Keratinocyte (primary cell): ENCODE measurements at regions not wholly inside any gene's neighbourhood (a gene's known extent, or its start where the extent isn't known, plus 50 kb on each side); places are given as distances from the start of the nearest gene placed in this dataset.

Experiments
- DNase-seq: peaks from one replicate; pipeline ENCODE4 v3.0.0-alpha.2; 2011; ENCODE audit warnings: low read depth, missing footprints, low spot score
- FAIRE-seq: peaks from 2 replicates; lab custom pipeline; 2011; peaks lifted over from hg19 to GRCh38; lab: Jason Lieb, UNC
- H2AFZ ChIP-seq: 2 replicates; pipeline ENCODE4 v1.6.0; 2012; ENCODE audit warnings: low read length, control low read depth, inconsistent platforms; ENCODE audit not compliant: control insufficient read depth
- H3K27ac ChIP-seq: 2 replicates; pipeline ENCODE4 v1.5.1; 2011; ENCODE audit warnings: low read length; ENCODE audit not compliant: control insufficient read depth, insufficient read depth
- H3K27me3 ChIP-seq: 3 replicates; pipeline ENCODE4 v1.6.0; 2011; ENCODE audit warnings: low read length; ENCODE audit not compliant: control insufficient read depth, insufficient read depth; ENCODE audit errors: extremely low read depth
- H3K36me3 ChIP-seq, 2 experiments: 2 replicates in 1 of 2; 3 replicates in 1 of 2; pipeline ENCODE4 v1.5.1; 2011; ENCODE audit warnings: low read length in 2 of 2, mild to moderate bottlenecking in 1 of 2; ENCODE audit not compliant: control insufficient read depth in 2 of 2, insufficient read depth in 2 of 2; ENCODE audit errors: extremely low read depth in 1 of 2
- H3K4me1 ChIP-seq: 3 replicates; pipeline ENCODE4 v1.5.1; 2011; ENCODE audit warnings: low read length; ENCODE audit not compliant: control insufficient read depth, insufficient read depth; ENCODE audit errors: extremely low read depth
- H3K4me2 ChIP-seq: 3 replicates; pipeline ENCODE4 v1.6.0; 2011; ENCODE audit warnings: low read depth, low read length; ENCODE audit not compliant: control insufficient read depth, insufficient read depth; ENCODE audit errors: extremely low read depth
- H3K4me3 ChIP-seq, 3 experiments: fragments of 200-600 bp in 1 of 3; sonication (generic) in 1 of 3; 2 replicates in 2 of 3; 3 replicates in 1 of 3; pipeline ENCODE4 v1.5.1; 2011 to 2016; ENCODE audit warnings: low read length in 3 of 3, mild to moderate bottlenecking in 3 of 3, control low read depth in 2 of 3, inconsistent platforms in 1 of 3, low read depth in 1 of 3, mixed read lengths in 1 of 3, mixed run types in 1 of 3, moderate library complexity in 1 of 3; ENCODE audit not compliant: control insufficient read depth in 2 of 3, insufficient read depth in 2 of 3; ENCODE audit errors: extremely low read depth in 1 of 3
- H3K79me2 ChIP-seq: 2 replicates; pipeline ENCODE4 v1.6.0; 2012; ENCODE audit warnings: low read length; ENCODE audit not compliant: control insufficient read depth, insufficient read depth
- H3K9ac ChIP-seq: 3 replicates; pipeline ENCODE4 v1.6.0; 2011; ENCODE audit warnings: low read length; ENCODE audit not compliant: control insufficient read depth, insufficient read depth; ENCODE audit errors: extremely low read depth
- H3K9me1 ChIP-seq: 3 replicates; pipeline ENCODE4 v1.6.0; 2011; ENCODE audit warnings: low read length; ENCODE audit not compliant: control insufficient read depth, insufficient read depth; ENCODE audit errors: extremely low read depth
- H3K9me3 ChIP-seq: 2 replicates; pipeline ENCODE4 v1.5.1; 2012; ENCODE audit warnings: low read depth, low read length; ENCODE audit not compliant: control insufficient read depth
- H4K20me1 ChIP-seq: 3 replicates; pipeline ENCODE4 v1.6.0; 2011; ENCODE audit warnings: low read length; ENCODE audit not compliant: control insufficient read depth, insufficient read depth; ENCODE audit errors: extremely low read depth
- EZH2 ChIP-seq: IDR thresholded peaks from one replicate; pipeline ENCODE4 v1.6.1; 2012; ENCODE audit warnings: inconsistent platforms, mild to moderate bottlenecking, low read length, moderate library complexity
- dilution Hi-C: fragments of 300-500 bp; cut with MboI; formaldehyde crosslinking; loops from one replicate; pipeline ENCODE4 v1.7.0; 2020; ENCODE audit warnings: low sequenced_read_pairs; ENCODE audit not compliant: extremely low pct_ligation_motif_present
- TF ChIP-seq, protein P1 (sequence below), 3 experiments: IDR thresholded peaks in 1 of 3; conservative IDR thresholded peaks in 1 of 3; optimal IDR thresholded peaks in 1 of 3; 2 replicates in 2 of 3; 3 replicates in 1 of 3; pipeline versions ENCODE3 to v1.5.1; 2011; ENCODE audit warnings: low read length in 3 of 3, mild to moderate bottlenecking in 3 of 3, moderate library complexity in 2 of 3, control low read depth in 1 of 3, inconsistent platforms in 1 of 3; ENCODE audit not compliant: insufficient read depth in 2 of 3; ENCODE audit errors: extremely low read depth in 1 of 3

DNA sequence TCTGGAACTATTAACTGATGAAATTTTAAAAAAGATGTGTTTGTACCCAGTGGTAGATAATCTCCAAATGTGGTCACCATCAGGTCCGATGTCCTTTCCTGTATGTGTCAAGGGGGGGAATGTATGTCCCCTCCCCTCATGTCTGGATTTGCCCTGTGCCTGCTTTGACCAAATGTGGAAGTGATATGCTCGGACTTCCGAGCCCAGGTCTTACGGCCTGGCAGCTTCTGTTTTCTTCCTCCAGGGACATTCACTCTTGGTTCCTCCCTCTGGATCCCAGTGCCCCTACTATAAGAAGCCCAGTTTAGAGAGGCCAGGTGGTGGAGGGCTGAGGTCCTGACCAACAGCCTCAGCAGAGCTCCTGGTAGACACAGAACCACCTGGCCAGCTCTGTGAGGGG, 75.5 kb downstream of the CCR1 start:
- Histone ChIP-seq H3K9ac (no peak overlapping the region), H3K27me3 (no peaks in the 10 kb centered on the region), H3K9me3 (no peaks in the 10 kb centered on the region), H3K4me2 (no peak overlapping the region), H3K9me1 (no peaks in the 10 kb centered on the region), H3K79me2 (no peaks in the 10 kb centered on the region), H3K4me1 (peaks cover 8% of the 10 kb centered on the region), H3K27ac (no peak overlapping the region), H3K36me3 (no peaks in the 10 kb centered on the region), H3K4me3 (no peak overlapping the region), H4K20me1 (no peaks in the 10 kb centered on the region), H2AFZ (no peak overlapping the region)
- no peak for DNase-seq
- dilution Hi-C loops: no loop called here
- TF ChIP-seq, protein P1, sequence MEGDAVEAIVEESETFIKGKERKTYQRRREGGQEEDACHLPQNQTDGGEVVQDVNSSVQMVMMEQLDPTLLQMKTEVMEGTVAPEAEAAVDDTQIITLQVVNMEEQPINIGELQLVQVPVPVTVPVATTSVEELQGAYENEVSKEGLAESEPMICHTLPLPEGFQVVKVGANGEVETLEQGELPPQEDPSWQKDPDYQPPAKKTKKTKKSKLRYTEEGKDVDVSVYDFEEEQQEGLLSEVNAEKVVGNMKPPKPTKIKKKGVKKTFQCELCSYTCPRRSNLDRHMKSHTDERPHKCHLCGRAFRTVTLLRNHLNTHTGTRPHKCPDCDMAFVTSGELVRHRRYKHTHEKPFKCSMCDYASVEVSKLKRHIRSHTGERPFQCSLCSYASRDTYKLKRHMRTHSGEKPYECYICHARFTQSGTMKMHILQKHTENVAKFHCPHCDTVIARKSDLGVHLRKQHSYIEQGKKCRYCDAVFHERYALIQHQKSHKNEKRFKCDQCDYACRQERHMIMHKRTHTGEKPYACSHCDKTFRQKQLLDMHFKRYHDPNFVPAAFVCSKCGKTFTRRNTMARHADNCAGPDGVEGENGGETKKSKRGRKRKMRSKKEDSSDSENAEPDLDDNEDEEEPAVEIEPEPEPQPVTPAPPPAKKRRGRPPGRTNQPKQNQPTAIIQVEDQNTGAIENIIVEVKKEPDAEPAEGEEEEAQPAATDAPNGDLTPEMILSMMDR (optimal IDR thresholded peaks at IDR 0.05 in 1 of 3, IDR thresholded peaks at IDR 0.05 in 1 of 3, conservative IDR thresholded peaks at IDR 0.05 in 1 of 3; ENCODE audit: extremely low read depth in 1 of 3, insufficient read depth in 2 of 3, low read length in 3 of 3): no peak
- TF ChIP-seq EZH2: no peak
- FAIRE-seq: no peak

DNA sequence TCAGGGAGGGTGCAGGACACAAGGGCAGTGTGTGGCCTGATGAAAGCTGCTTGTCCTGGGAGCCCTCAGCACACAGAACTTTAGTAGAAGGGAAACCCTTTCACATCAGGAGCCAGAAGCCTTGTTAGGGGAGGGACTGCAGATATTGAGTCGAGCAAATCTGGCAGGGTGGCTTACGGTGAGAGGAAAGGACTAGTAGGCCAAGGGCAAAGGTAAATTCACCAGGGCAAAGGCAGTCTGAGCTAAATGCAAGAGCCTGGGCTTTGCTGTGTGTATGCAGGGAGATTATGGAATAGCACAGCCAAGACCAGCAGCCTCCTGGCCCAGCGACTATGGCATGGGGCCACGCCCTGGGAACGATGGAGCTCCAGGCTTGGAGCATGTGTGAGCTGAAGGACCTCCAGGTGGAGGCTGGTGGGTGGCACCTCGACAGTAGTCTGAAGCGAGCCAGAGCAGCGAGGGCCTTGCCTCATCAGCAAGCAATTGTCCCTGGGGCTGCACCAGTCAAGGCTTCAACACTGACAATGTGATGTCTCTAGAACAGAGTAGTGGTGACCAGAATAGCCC, 76.1 kb downstream of the CCR1 start:
- DNase-seq (no peak), FAIRE-seq (no peak)
- dilution Hi-C loops: no loop called here
- no peak overlapping the region for H3K4me3 ChIP-seq
- no peaks in the 10 kb centered on the region for H3K27me3 ChIP-seq
- H3K4me2 ChIP-seq: no peak overlapping the region
- H3K4me1 ChIP-seq: peaks cover 13% of the 10 kb centered on the region
- H3K9me1 ChIP-seq: no peaks in the 10 kb centered on the region
- no peaks in the 10 kb centered on the region for H3K9me3 ChIP-seq
- H2AFZ ChIP-seq: no peak overlapping the region
- H3K36me3 ChIP-seq: no peaks in the 10 kb centered on the region
- H4K20me1 ChIP-seq: no peaks in the 10 kb centered on the region
- TF ChIP-seq, protein P1 (optimal IDR thresholded peaks at IDR 0.05 in 1 of 3, IDR thresholded peaks at IDR 0.05 in 1 of 3, conservative IDR thresholded peaks at IDR 0.05 in 1 of 3; ENCODE audit: extremely low read depth in 1 of 3, insufficient read depth in 2 of 3, low read length in 3 of 3): no peak
- TF ChIP-seq EZH2: no peak
- no peak overlapping the region for H3K27ac ChIP-seq
- no peak overlapping the region for H3K9ac ChIP-seq
- H3K79me2 ChIP-seq: no peaks in the 10 kb centered on the region
